Renal pelvis (tissue), 1 donor: ENCODE measurements at regions not wholly inside any gene's neighbourhood (a gene's known extent, or its start where the extent isn't known, plus 50 kb on each side); places are given as distances from the start of the nearest gene placed in this dataset.

Experiments used
- DNase-seq: peaks from one replicate; pipeline ENCODE4 v3.0.0-alpha.2; 2013

GRCh38 chr15:48040166-48040817, 80.5 kb upstream of the SLC24A5 start:
- no peak for DNase-seq

GRCh38 chr15:48041454-48041853, 79.3 kb upstream of the SLC24A5 start:
- no peak for DNase-seq

GRCh38 chr15:48046813-48047438, 73.9 kb upstream of the SLC24A5 start:
- no peak for DNase-seq

- no peak for DNase-seq
These were observed 71.1 kb upstream of the SLC24A5 start for GRCh38 chr15:48049736-48050135.

GRCh38 chr15:48052946-48053345, 67.8 kb upstream of the SLC24A5 start:
- DNase-seq: no peak

GRCh38 chr15:48058371-48058770, 62.4 kb upstream of the SLC24A5 start:
- DNase-seq: no peak

- DNase-seq: no peak
These were observed 61.0 kb upstream of the SLC24A5 start for GRCh38 chr15:48059791-48060190.

- DNase-seq: no peak
These were observed 60.4 kb upstream of the SLC24A5 start for GRCh38 chr15:48060396-48060795.

- no peak for DNase-seq
These were observed 59.2 kb upstream of the SLC24A5 start for GRCh38 chr15:48061605-48062004.

GRCh38 chr15:48062148-48062872, 58.5 kb upstream of the SLC24A5 start:
- DNase-seq: no peak

- DNase-seq: no peak
These were observed 57.3 kb upstream of the SLC24A5 start for GRCh38 chr15:48063411-48063985.

GRCh38 chr15:48064421-48064820, 56.4 kb upstream of the SLC24A5 start:
- no peak for DNase-seq

- no peak for DNase-seq
These were observed 54.3 kb upstream of the SLC24A5 start for GRCh38 chr15:48066456-48066855.
